ENCODE measurements at regions not wholly inside any gene's neighbourhood (a gene's known extent, or its start where the extent isn't known, plus 50 kb on each side); places are given as distances from the start of the nearest gene placed in this dataset.
"Not testable (repeated sequence)": the region's sequence is repeated elsewhere in the genome, so short reads cannot be mapped to it uniquely, and the experiment has no call there.

- DNase-seq (ENCODE audit: low read depth): not testable (repeated sequence)
These were observed 281.6 kb upstream of the NOTCH2NLA start for GRCh38 chr1:146510248-146510983.

GRCh38 chr1:146504121-146504520 lies 275.3 kb upstream of the NOTCH2NLA start:
- not testable (repeated sequence) for DNase-seq (ENCODE audit: low read depth)

- DNase-seq (ENCODE audit: low read depth): not testable (repeated sequence)
These were observed 258.7 kb upstream of the NOTCH2NLA start for GRCh38 chr1:146487555-146487954.

- not testable (repeated sequence) for DNase-seq (ENCODE audit: low read depth)
These were observed 258.3 kb upstream of the NOTCH2NLA start for GRCh38 chr1:146487155-146487554.

- DNase-seq (ENCODE audit: low read depth): not testable (repeated sequence)
These were observed 257.6 kb upstream of the NOTCH2NLA start for GRCh38 chr1:146486300-146487014.

GRCh38 chr1:146484195-146484594 lies 255.4 kb upstream of the NOTCH2NLA start:
- DNase-seq (ENCODE audit: low read depth): not testable (repeated sequence)

GRCh38 chr1:146479188-146479587 lies 250.4 kb upstream of the NOTCH2NLA start:
- not testable (repeated sequence) for DNase-seq (ENCODE audit: low read depth)

- not testable (repeated sequence) for DNase-seq (ENCODE audit: low read depth)
These were observed 249.4 kb upstream of the NOTCH2NLA start for GRCh38 chr1:146478125-146478720.

GRCh38 chr1:146475086-146475485 lies 246.3 kb upstream of the NOTCH2NLA start:
- not testable (repeated sequence) for DNase-seq (ENCODE audit: low read depth)

- DNase-seq (ENCODE audit: low read depth): not testable (repeated sequence)
These were observed 245.4 kb upstream of the NOTCH2NLA start for GRCh38 chr1:146474216-146474615.

GRCh38 chr1:146472192-146472861 lies 243.5 kb upstream of the NOTCH2NLA start:
- peak; percentile 50 for DNase-seq (ENCODE audit: low read depth)

- not testable (repeated sequence) for DNase-seq (ENCODE audit: low read depth)
These were observed 231.1 kb upstream of the NOTCH2NLA start for GRCh38 chr1:146459939-146460338.

- DNase-seq (ENCODE audit: low read depth): not testable (repeated sequence)
These were observed 230.5 kb upstream of the NOTCH2NLA start for GRCh38 chr1:146459308-146459707.

GRCh38 chr1:146448877-146449246 lies 220.0 kb upstream of the NOTCH2NLA start:
- not testable (repeated sequence) for DNase-seq (ENCODE audit: low read depth)

- peak; percentile 18 for DNase-seq (ENCODE audit: low read depth)
These were observed 219.5 kb upstream of the NOTCH2NLA start for GRCh38 chr1:146448212-146448876.

GRCh38 chr1:146443871-146444222 lies 215.0 kb upstream of the NOTCH2NLA start:
- peak; percentile 15 for DNase-seq (ENCODE audit: low read depth)

GRCh38 chr1:146443088-146443870 lies 214.5 kb upstream of the NOTCH2NLA start:
- not testable (repeated sequence) for DNase-seq (ENCODE audit: low read depth)

- not testable (repeated sequence) for DNase-seq (ENCODE audit: low read depth)
These were observed 209.7 kb upstream of the NOTCH2NLA start for GRCh38 chr1:146438543-146438942.

GRCh38 chr1:146416642-146417041 lies 187.8 kb upstream of the NOTCH2NLA start:
- not testable (repeated sequence) for DNase-seq (ENCODE audit: low read depth)

GRCh38 chr1:146415017-146415416 lies 186.2 kb upstream of the NOTCH2NLA start:
- DNase-seq (ENCODE audit: low read depth): not testable (repeated sequence)

- DNase-seq (ENCODE audit: low read depth): not testable (repeated sequence)
These were observed 185.1 kb upstream of the NOTCH2NLA start for GRCh38 chr1:146413911-146414310.
